Right lung (tissue), 2 donors: ENCODE measurements at regions not wholly inside any gene's neighbourhood (a gene's known extent, or its start where the extent isn't known, plus 50 kb on each side); places are given as distances from the start of the nearest gene placed in this dataset.

Experiments
- DNase-seq, 2 donors: peaks; one replicate each; pipeline ENCODE4 v3.0.0-alpha.2; 2013

- DNase-seq = no peak
Observed at GRCh38 chr13:111394211-111394922, 73.9 kb downstream of the TEX29 start.

GRCh38 chr13:111395511-111396393 lies 75.3 kb downstream of the TEX29 start:
- no peak for DNase-seq

GRCh38 chr13:111396457-111396856 lies 76.0 kb downstream of the TEX29 start:
- DNase-seq = no peak

GRCh38 chr13:111397202-111397880 lies 76.9 kb downstream of the TEX29 start:
- no peak for DNase-seq

- DNase-seq = no peak
Observed at GRCh38 chr13:111398196-111398595, 77.8 kb downstream of the TEX29 start.

GRCh38 chr13:111398715-111399299 lies 78.4 kb downstream of the TEX29 start:
- DNase-seq = no peak

GRCh38 chr13:111399334-111399733 lies 78.9 kb downstream of the TEX29 start:
- no peak for DNase-seq

- DNase-seq = no peak
Observed at GRCh38 chr13:111399776-111400538, 79.5 kb downstream of the TEX29 start.

GRCh38 chr13:111401151-111401550 lies 80.7 kb downstream of the TEX29 start:
- no peak for DNase-seq

GRCh38 chr13:111401755-111402154 lies 81.3 kb downstream of the TEX29 start:
- no peak for DNase-seq

GRCh38 chr13:111402441-111402840 lies 82.0 kb downstream of the TEX29 start:
- no peak for DNase-seq

GRCh38 chr13:111403266-111403665 lies 82.8 kb downstream of the TEX29 start:
- no peak for DNase-seq

- DNase-seq = no peak
Observed at GRCh38 chr13:111404746-111405145, 84.3 kb downstream of the TEX29 start.

GRCh38 chr13:111406636-111407035 lies 86.2 kb downstream of the TEX29 start:
- DNase-seq = no peak

- no peak for DNase-seq
Observed at GRCh38 chr13:111407381-111408131, 87.1 kb downstream of the TEX29 start.

- no peak for DNase-seq
Observed at GRCh38 chr13:111409413-111409812, 89.0 kb downstream of the TEX29 start.

- no peak for DNase-seq
Observed at GRCh38 chr13:111410232-111411021, 90.0 kb downstream of the TEX29 start.

GRCh38 chr13:111411151-111411858 lies 90.9 kb downstream of the TEX29 start:
- no peak for DNase-seq
